GM21360 (cell line): ENCODE measurements at regions not wholly inside any gene's neighbourhood (a gene's known extent, or its start where the extent isn't known, plus 50 kb on each side); places are given as distances from the start of the nearest gene placed in this dataset.

Source experiments
- ATAC-seq: cut with Tn5 transposase; IDR thresholded peaks from one replicate; pipeline ENCODE4 v1.9.1; 2021; ENCODE audit warnings: mild to moderate bottlenecking, moderate library complexity; ENCODE audit not compliant: unreplicated experiment

- no peak for ATAC-seq
These were observed 106.6 kb downstream of the VEGFA start for GRCh38 chr6:43876602-43877001.

GRCh38 chr6:43875849-43876572 is 106.0 kb downstream of the VEGFA start:
- ATAC-seq = no peak

- no peak for ATAC-seq
These were observed 105.0 kb downstream of the VEGFA start for GRCh38 chr6:43874814-43875590.

- ATAC-seq = no peak
These were observed 104.0 kb downstream of the VEGFA start for GRCh38 chr6:43873806-43874714.

- ATAC-seq = no peak
These were observed 101.9 kb downstream of the VEGFA start for GRCh38 chr6:43871933-43872332.

- ATAC-seq = no peak
These were observed 101.3 kb downstream of the VEGFA start for GRCh38 chr6:43871284-43871683.

GRCh38 chr6:43870660-43871061 is 100.7 kb downstream of the VEGFA start:
- ATAC-seq = no peak

- no peak for ATAC-seq
These were observed 100.0 kb downstream of the VEGFA start for GRCh38 chr6:43869792-43870659.

GRCh38 chr6:43869079-43869710 is 99.2 kb downstream of the VEGFA start:
- ATAC-seq = no peak

- ATAC-seq = no peak
These were observed 98.5 kb downstream of the VEGFA start for GRCh38 chr6:43868467-43868866.

- ATAC-seq = no peak
These were observed 98.0 kb downstream of the VEGFA start for GRCh38 chr6:43867996-43868395.

GRCh38 chr6:43867246-43867645 is 97.2 kb downstream of the VEGFA start:
- no peak for ATAC-seq

GRCh38 chr6:43865932-43866645 is 96.1 kb downstream of the VEGFA start:
- no peak for ATAC-seq

- no peak for ATAC-seq
These were observed 95.1 kb downstream of the VEGFA start for GRCh38 chr6:43865086-43865485.

- ATAC-seq = no peak
These were observed 92.9 kb downstream of the VEGFA start for GRCh38 chr6:43862925-43863324.

- ATAC-seq = no peak
These were observed 91.3 kb downstream of the VEGFA start for GRCh38 chr6:43861212-43861894.

- ATAC-seq = no peak
These were observed 90.3 kb downstream of the VEGFA start for GRCh38 chr6:43860285-43860684.

- no peak for ATAC-seq
These were observed 89.2 kb downstream of the VEGFA start for GRCh38 chr6:43859213-43859612.
